Esophagus (tissue), 2 donors: ENCODE measurements at regions not wholly inside any gene's neighbourhood (a gene's known extent, or its start where the extent isn't known, plus 50 kb on each side); places are given as distances from the start of the nearest gene placed in this dataset.

Source experiments
- H3K27ac ChIP-seq, 2 donors: one replicate each; pipeline ENCODE4 v1.5.1; 2013; ENCODE audit warnings: low read depth in 2 of 2, mild to moderate bottlenecking in 2 of 2, inconsistent platforms in 1 of 2, low read length in 1 of 2, moderate library complexity in 1 of 2
- H3K27me3 ChIP-seq, 2 donors: one replicate each; pipeline ENCODE4 v1.6.1; 2013; ENCODE audit warnings: low read length in 2 of 2, control low read depth in 1 of 2, mild to moderate bottlenecking in 1 of 2; ENCODE audit not compliant: insufficient read depth in 2 of 2, control insufficient read depth in 1 of 2
- H3K36me3 ChIP-seq, 2 donors: one replicate each; pipeline ENCODE4 v1.6.1; 2013; ENCODE audit warnings: low read length in 1 of 2; ENCODE audit not compliant: control insufficient read depth in 2 of 2, insufficient read depth in 2 of 2
- H3K4me1 ChIP-seq, 2 donors: one replicate each; pipeline ENCODE4 v1.6.1; 2013; ENCODE audit warnings: low read length in 1 of 2; ENCODE audit not compliant: control insufficient read depth in 2 of 2, insufficient read depth in 2 of 2
- H3K4me3 ChIP-seq, 2 donors: one replicate each; pipeline ENCODE4 v1.5.1; 2013; ENCODE audit warnings: low read length in 2 of 2, mild to moderate bottlenecking in 2 of 2, low read depth in 1 of 2, moderate library complexity in 1 of 2
- H3K9me3 ChIP-seq, 2 donors: one replicate each; pipeline ENCODE4 v1.6.1; 2013; ENCODE audit warnings: mild to moderate bottlenecking in 2 of 2, low read depth in 1 of 2, low read length in 1 of 2, moderate library complexity in 1 of 2; ENCODE audit not compliant: control insufficient read depth in 2 of 2, insufficient read depth in 1 of 2
- WGBS, 2 donors: extraction: QIAGEN DNeasy Blood & Tissue Kit; methylation state at CpG; one replicate each; pipeline ENCODE4 v1.1.7; 2013; 5-methylcytosine and 5-hydroxymethylcytosine counted together
- donor health status: healthy with polysubstance abuse.
- donor health status: Bipolar disorder and iron deficiency.

- WGBS, 2 donors, result 78 to 85% methylated on average over 9 of the region's 9 CpGs
- Histone ChIP-seq H3K27ac (no peak overlapping the region), H3K9me3 (peaks cover 0 to 3% of the 10 kb centered on the region in 2 donors), H3K4me3 (no peak overlapping the region), H3K36me3 (no peaks in the 10 kb centered on the region), H3K27me3 (no peaks in the 10 kb centered on the region), H3K4me1 (no peaks in the 10 kb centered on the region)
Observed at GRCh38 chr22:48047722-48048500, 1285.5 kb downstream of the TBC1D22A start.

GRCh38 chr22:48045369-48045768 is 1282.9 kb downstream of the TBC1D22A start:
- Histone ChIP-seq H3K4me1 (peaks cover 0 to 3% of the 10 kb centered on the region in 2 donors), H3K9me3 (peaks cover 0 to 3% of the 10 kb centered on the region in 2 donors), H3K4me3 (no peak overlapping the region), H3K27me3 (no peaks in the 10 kb centered on the region), H3K27ac (no peak overlapping the region), H3K36me3 (no peaks in the 10 kb centered on the region)
- WGBS, 2 donors, result 51 to 62% methylated on average over 4 of the region's 4 CpGs

- Histone ChIP-seq H3K9me3 (peaks cover 0 to 3% of the 10 kb centered on the region in 2 donors), H3K27me3 (no peaks in the 10 kb centered on the region), H3K27ac (no peak overlapping the region), H3K36me3 (no peaks in the 10 kb centered on the region), H3K4me1 (peaks cover 0 to 3% of the 10 kb centered on the region in 2 donors), H3K4me3 (no peak overlapping the region)
- 51 to 55% methylated on average over 9 of the region's 9 CpGs for WGBS, 2 donors
Observed at GRCh38 chr22:48044487-48045060, 1282.1 kb downstream of the TBC1D22A start.

DNA sequence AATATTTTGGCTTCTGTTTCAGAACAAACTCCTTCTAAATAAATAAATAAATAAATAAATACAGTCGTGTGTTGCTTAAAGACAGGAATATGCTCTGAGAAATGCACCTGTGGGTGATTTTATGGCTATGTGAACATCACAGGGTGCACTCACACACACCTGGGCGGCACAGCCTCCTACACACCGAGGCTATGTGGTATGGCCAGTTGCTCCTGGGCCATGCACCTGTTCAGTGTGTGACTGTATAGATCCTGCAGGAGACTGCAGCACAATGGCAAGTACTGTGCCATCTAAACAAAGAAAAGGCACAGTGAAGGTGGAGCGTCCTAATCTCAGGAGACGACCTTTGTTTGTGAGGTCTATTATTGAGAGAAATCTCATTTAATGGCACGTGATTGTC is 1281.1 kb downstream of the TBC1D22A start:
- Histone ChIP-seq H3K4me3 (no peak overlapping the region), H3K36me3 (no peaks in the 10 kb centered on the region), H3K4me1 (peaks cover 0 to 3% of the 10 kb centered on the region in 2 donors), H3K27me3 (no peaks in the 10 kb centered on the region), H3K27ac (no peak overlapping the region), H3K9me3 (peaks cover 0 to 2% of the 10 kb centered on the region in 2 donors)
- WGBS, 2 donors, result 80 to 86% methylated on average over 6 of the region's 6 CpGs

- Histone ChIP-seq H3K9me3 (peaks cover 0 to 2% of the 10 kb centered on the region in 2 donors), H3K27ac (no peak overlapping the region), H3K27me3 (no peaks in the 10 kb centered on the region), H3K4me1 (peaks cover 0 to 3% of the 10 kb centered on the region in 2 donors), H3K36me3 (no peaks in the 10 kb centered on the region), H3K4me3 (no peak overlapping the region)
- WGBS, 2 donors, result 78 to 80% methylated on average over 16 to 17 of the region's 17 CpGs
Observed at GRCh38 chr22:48042621-48043395, 1280.4 kb downstream of the TBC1D22A start.

DNA sequence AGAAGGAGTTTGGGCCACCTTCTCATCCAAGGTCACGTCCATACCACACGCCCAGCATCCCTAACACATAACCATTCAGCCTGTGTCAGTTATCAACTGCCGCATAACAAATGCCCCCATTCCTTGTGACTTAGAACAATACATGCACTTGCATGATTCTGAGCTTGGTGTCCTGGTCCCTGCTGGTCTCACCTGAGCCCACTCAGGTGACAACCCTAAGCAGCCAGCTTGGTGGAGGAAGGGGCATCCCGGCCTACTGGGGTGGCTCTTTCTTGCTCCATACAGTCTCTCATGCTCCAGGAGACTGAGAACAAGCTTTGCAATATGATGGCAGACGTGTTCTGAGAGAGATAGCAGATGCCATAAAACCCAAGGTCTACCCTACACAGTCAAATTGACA is 1276.9 kb downstream of the TBC1D22A start:
- no peak overlapping the region for H3K4me3 ChIP-seq
- H3K9me3 ChIP-seq, result peaks cover 0 to 2% of the 10 kb centered on the region in 2 donors
- 85 to 89% methylated on average over 5 of the region's 5 CpGs for WGBS, 2 donors
- peaks cover 0 to 3% of the 10 kb centered on the region in 2 donors for H3K4me1 ChIP-seq
- H3K27ac ChIP-seq, result no peak overlapping the region
- no peaks in the 10 kb centered on the region for H3K27me3 ChIP-seq
- H3K36me3 ChIP-seq, result no peaks in the 10 kb centered on the region

DNA sequence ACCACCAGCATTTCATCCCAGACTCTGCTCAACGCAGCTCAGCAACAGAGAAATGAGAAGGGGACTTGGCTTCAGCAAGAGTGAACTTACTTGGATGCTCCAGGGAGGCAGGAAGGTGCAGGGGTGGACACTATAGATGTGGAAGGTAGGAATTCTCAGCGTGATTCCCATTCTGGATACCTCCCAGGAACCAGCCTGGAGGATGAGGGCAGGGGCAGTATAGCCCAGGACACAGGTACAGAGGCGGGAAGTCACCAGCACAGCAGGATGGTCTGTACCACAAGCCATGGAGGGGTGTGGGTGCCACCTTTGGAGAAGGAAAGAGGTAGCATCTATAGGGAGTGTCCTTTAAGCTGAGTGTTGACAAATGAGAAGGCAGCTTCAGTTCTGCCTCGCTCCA is 1275.2 kb downstream of the TBC1D22A start:
- 69 to 70% methylated on average over 4 of the region's 4 CpGs for WGBS, 2 donors

GRCh38 chr22:48035897-48036296 is 1273.4 kb downstream of the TBC1D22A start:
- 70 to 79% methylated on average over 12 of the region's 12 CpGs for WGBS, 2 donors
- no peaks in the 10 kb centered on the region for H3K4me1 ChIP-seq

More for the DNA sequence above, 1275.2 kb downstream of the TBC1D22A start:
- no peak overlapping the region for H3K4me3 ChIP-seq
- H3K27me3 ChIP-seq, result no peaks in the 10 kb centered on the region
- peaks cover 0 to 2% of the 10 kb centered on the region in 2 donors for H3K4me1 ChIP-seq
- no peaks in the 10 kb centered on the region for H3K36me3 ChIP-seq
- no peak overlapping the region for H3K27ac ChIP-seq
- H3K9me3 ChIP-seq, result peaks cover 0 to 2% of the 10 kb centered on the region in 2 donors

DNA sequence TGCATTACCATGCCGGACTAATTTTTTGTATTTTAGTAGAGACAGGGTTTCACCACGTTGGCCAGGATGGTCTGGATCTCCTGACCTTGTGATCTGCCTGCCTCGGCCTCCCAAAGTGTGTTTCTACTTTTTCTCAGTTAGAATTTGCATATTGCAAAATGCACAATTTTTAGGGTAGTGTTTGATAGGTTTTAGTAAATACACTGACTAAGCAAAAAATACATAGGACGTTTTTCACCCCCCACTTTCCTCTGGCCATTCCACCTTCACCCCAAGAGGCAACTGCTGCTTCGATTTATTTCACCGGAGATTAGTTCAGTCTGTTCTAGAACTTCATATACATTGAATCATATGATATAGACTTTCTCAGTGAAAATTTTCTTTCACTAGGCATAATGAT is 1269.1 kb downstream of the TBC1D22A start:
- WGBS, 2 donors, result 74 to 77% methylated on average over 6 of the region's 6 CpGs
- Histone ChIP-seq H3K9me3 (no peaks in the 10 kb centered on the region), H3K4me3 (no peak overlapping the region), H3K27me3 (no peaks in the 10 kb centered on the region), H3K27ac (no peak overlapping the region), H3K36me3 (no peaks in the 10 kb centered on the region), H3K4me1 (no peaks in the 10 kb centered on the region)

More at GRCh38 chr22:48035897-48036296, 1273.4 kb downstream of the TBC1D22A start:
- Histone ChIP-seq H3K4me3 (no peak overlapping the region), H3K36me3 (no peaks in the 10 kb centered on the region), H3K27ac (no peak overlapping the region), H3K9me3 (peaks cover 0 to 2% of the 10 kb centered on the region in 2 donors), H3K27me3 (no peaks in the 10 kb centered on the region)
